ENCODE measurements at regions not wholly inside any gene's neighbourhood (a gene's known extent, or its start where the extent isn't known, plus 50 kb on each side); places are given as distances from the start of the nearest gene placed in this dataset.
"Not testable (repeated sequence)": the region's sequence is repeated elsewhere in the genome, so short reads cannot be mapped to it uniquely, and the experiment has no call there.

GRCh38 chr18:70398076-70398475, 109.2 kb downstream of the SOCS6 start:
- Mint-ChIP-seq H3K9me3 (peaks cover 4% of the 10 kb centered on the region; the same call in 1 of the 2 replicates), H3K4me3 (no peak overlapping the region; the same call in 1 of the 2 replicates), H3K36me3 (ENCODE audit: low read depth) (peaks cover 8% of the 10 kb centered on the region; the same call in 1 of the 2 replicates), H3K4me1 (ENCODE audit: low read depth) (peaks cover 55% of the 10 kb centered on the region), H3K27me3 (ENCODE audit: insufficient read depth) (peaks cover 2% of the 10 kb centered on the region; the same call in 1 of the 2 replicates), H3K27ac (peak overlapping the region; percentile 91)
- DNase-seq = no peak
- TF ChIP-seq CTCF (IDR thresholded peaks at IDR 0.05) = no peak

GRCh38 chr18:70397259-70397925, 108.5 kb downstream of the SOCS6 start:
- DNase-seq = peak; percentile 60
- TF ChIP-seq CTCF (IDR thresholded peaks at IDR 0.05) = no peak
- H3K36me3 Mint-ChIP-seq (ENCODE audit: low read depth) = peaks cover 13% of the 10 kb centered on the region
- peaks cover 62% of the 10 kb centered on the region for H3K4me1 Mint-ChIP-seq (ENCODE audit: low read depth)
- H3K4me3 Mint-ChIP-seq = peak overlapping the region; percentile 64
- peaks cover 4% of the 10 kb centered on the region; the same call in 1 of the 2 replicates for H3K9me3 Mint-ChIP-seq
- peak overlapping the region; percentile 91 for H3K27ac Mint-ChIP-seq
- H3K27me3 Mint-ChIP-seq (ENCODE audit: insufficient read depth) = peaks cover 2% of the 10 kb centered on the region; the same call in 1 of the 2 replicates

GRCh38 chr18:70395771-70396170, 106.9 kb downstream of the SOCS6 start:
- H3K9me3 Mint-ChIP-seq; H3K4me3 Mint-ChIP-seq; DNase-seq; H3K27me3 Mint-ChIP-seq (ENCODE audit: insufficient read depth); H3K27ac Mint-ChIP-seq: not testable (repeated sequence)
- Mint-ChIP-seq H3K36me3 (ENCODE audit: low read depth) (peaks cover 14% of the 10 kb centered on the region), H3K4me1 (ENCODE audit: low read depth) (peaks cover 70% of the 10 kb centered on the region)

GRCh38 chr18:70394672-70395071, 105.8 kb downstream of the SOCS6 start:
- Mint-ChIP-seq H3K36me3 (ENCODE audit: low read depth) (peaks cover 14% of the 10 kb centered on the region), H3K27ac (no peak overlapping the region), H3K4me3 (no peak overlapping the region), H3K4me1 (ENCODE audit: low read depth) (peaks cover 74% of the 10 kb centered on the region), H3K27me3 (ENCODE audit: insufficient read depth) (peaks cover 2% of the 10 kb centered on the region; the same call in 1 of the 2 replicates), H3K9me3 (peaks cover 4% of the 10 kb centered on the region; the same call in 1 of the 2 replicates)
- DNase-seq = no peak
- no peak for TF ChIP-seq CTCF (IDR thresholded peaks at IDR 0.05)

- Mint-ChIP-seq H3K36me3 (ENCODE audit: low read depth) (peaks cover 19% of the 10 kb centered on the region), H3K27ac (peak overlapping the region; percentile 82), H3K27me3 (ENCODE audit: insufficient read depth) (no peaks in the 10 kb centered on the region), H3K4me3 (peak overlapping the region; percentile 24; the same call in 1 of the 2 replicates), H3K9me3 (peaks cover 4% of the 10 kb centered on the region; the same call in 1 of the 2 replicates), H3K4me1 (ENCODE audit: low read depth) (peaks cover 52% of the 10 kb centered on the region)
- TF ChIP-seq CTCF (IDR thresholded peaks at IDR 0.05) = no peak
- peak; percentile 73 for DNase-seq
Observed at GRCh38 chr18:70390371-70391090, 101.7 kb downstream of the SOCS6 start.

- DNase-seq; H3K4me3 Mint-ChIP-seq; H3K27ac Mint-ChIP-seq; H3K27me3 Mint-ChIP-seq (ENCODE audit: insufficient read depth); H3K9me3 Mint-ChIP-seq: not testable (repeated sequence)
- Mint-ChIP-seq H3K36me3 (ENCODE audit: low read depth) (peaks cover 11% of the 10 kb centered on the region), H3K4me1 (ENCODE audit: low read depth) (peaks cover 61% of the 10 kb centered on the region)
Observed at GRCh38 chr18:70389036-70389435, 100.2 kb downstream of the SOCS6 start.
